ENCODE measurements at regions not wholly inside any gene's neighbourhood (a gene's known extent, or its start where the extent isn't known, plus 50 kb on each side); places are given as distances from the start of the nearest gene placed in this dataset.
A peak's percentile ranks its signal among the peaks of the same experiment; 100 is the strongest.

DNA sequence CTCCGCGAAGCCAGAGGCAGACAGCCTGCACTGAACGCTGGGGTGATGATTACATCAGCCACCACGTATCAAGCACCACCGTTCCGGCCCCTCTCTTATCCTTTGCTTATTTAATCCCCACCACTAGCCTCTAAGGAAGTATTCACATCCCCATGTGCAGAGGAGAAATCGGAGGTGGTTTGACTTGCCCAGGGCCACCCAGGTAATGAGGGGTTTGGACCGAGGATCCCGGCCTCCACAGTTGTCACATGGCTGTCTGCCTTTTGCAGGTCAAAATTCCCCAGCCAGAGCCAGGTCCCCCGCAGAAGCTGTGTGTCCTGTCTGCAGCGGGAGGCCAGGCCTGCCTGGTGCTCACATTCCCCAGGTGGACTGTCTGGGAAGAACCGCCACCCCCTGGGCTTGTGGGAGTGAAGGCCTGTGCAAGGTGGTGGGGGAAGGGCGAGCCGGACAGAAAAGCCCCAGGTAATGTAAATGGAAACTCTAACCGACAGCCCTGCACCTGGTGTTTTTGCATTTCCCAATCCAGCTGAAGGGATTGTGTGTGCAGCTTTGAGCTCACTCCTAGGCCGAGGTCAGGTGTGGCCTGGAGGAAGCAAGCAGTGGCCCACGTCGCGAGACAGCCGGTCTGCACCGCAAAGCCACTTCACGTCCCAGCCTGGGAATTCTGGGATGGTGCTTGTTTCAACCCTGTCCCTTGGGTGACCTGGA lies 108.5 kb upstream of the ID2 start:
- H3K4me1 ChIP-seq = peaks cover 11 to 25% (median 21%) of the 10 kb centered on the region in 4 donors
- H3K27ac ChIP-seq = no peak overlapping the region
- H3K9me3 ChIP-seq = no peaks in the 10 kb centered on the region
- WGBS, 5 donors = 91 to 96% (median 94%) methylated on average over 22 of the region's 22 CpGs
- no peak overlapping the region for H3K4me3 ChIP-seq
- no peaks in the 10 kb centered on the region for H3K36me3 ChIP-seq
- TF ChIP-seq, protein P1, sequence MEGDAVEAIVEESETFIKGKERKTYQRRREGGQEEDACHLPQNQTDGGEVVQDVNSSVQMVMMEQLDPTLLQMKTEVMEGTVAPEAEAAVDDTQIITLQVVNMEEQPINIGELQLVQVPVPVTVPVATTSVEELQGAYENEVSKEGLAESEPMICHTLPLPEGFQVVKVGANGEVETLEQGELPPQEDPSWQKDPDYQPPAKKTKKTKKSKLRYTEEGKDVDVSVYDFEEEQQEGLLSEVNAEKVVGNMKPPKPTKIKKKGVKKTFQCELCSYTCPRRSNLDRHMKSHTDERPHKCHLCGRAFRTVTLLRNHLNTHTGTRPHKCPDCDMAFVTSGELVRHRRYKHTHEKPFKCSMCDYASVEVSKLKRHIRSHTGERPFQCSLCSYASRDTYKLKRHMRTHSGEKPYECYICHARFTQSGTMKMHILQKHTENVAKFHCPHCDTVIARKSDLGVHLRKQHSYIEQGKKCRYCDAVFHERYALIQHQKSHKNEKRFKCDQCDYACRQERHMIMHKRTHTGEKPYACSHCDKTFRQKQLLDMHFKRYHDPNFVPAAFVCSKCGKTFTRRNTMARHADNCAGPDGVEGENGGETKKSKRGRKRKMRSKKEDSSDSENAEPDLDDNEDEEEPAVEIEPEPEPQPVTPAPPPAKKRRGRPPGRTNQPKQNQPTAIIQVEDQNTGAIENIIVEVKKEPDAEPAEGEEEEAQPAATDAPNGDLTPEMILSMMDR (IDR thresholded peaks at IDR 0.05) = no peak
- TF ChIP-seq POLR2A (IDR thresholded peaks at IDR 0.05) (no peak), EP300 (IDR thresholded peaks at IDR 0.05) (no peak), POLR2AphosphoS5 (IDR thresholded peaks at IDR 0.05) (no peak)
- no peaks in the 10 kb centered on the region for H3K27me3 ChIP-seq
- DNase-seq = peak; percentile 22 to 71
- intact Hi-C loops (cut with DNase I; ENCODE audit: low total_unique reads) = no loop called here

DNA sequence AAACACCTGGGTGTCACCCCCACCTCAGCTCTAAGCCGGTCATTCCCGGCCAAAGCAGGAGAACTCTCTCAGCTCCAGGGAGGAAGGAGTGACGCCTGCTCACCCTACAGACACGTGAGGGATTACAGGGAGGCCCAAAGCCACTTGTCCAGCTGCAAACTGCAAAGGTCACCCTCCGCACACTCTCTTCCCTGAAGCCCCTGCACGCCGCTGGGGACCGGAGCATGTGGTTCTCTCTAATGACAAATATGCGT lies 108.0 kb upstream of the ID2 start:
- H3K9me3 ChIP-seq = no peaks in the 10 kb centered on the region
- H3K36me3 ChIP-seq = no peaks in the 10 kb centered on the region
- intact Hi-C loops (cut with DNase I; ENCODE audit: low total_unique reads) = no loop called here
- no peaks in the 10 kb centered on the region for H3K27me3 ChIP-seq
- H3K27ac ChIP-seq = no peak overlapping the region
- no peak for TF ChIP-seq POLR2A (IDR thresholded peaks at IDR 0.05)
- H3K4me3 ChIP-seq = no peak overlapping the region
- DNase-seq = no peak
- 94 to 98% (median 95%) methylated on average over 8 to 9 of the region's 9 CpGs for WGBS, 5 donors
- peaks cover 11 to 25% (median 21%) of the 10 kb centered on the region in 4 donors for H3K4me1 ChIP-seq

DNA sequence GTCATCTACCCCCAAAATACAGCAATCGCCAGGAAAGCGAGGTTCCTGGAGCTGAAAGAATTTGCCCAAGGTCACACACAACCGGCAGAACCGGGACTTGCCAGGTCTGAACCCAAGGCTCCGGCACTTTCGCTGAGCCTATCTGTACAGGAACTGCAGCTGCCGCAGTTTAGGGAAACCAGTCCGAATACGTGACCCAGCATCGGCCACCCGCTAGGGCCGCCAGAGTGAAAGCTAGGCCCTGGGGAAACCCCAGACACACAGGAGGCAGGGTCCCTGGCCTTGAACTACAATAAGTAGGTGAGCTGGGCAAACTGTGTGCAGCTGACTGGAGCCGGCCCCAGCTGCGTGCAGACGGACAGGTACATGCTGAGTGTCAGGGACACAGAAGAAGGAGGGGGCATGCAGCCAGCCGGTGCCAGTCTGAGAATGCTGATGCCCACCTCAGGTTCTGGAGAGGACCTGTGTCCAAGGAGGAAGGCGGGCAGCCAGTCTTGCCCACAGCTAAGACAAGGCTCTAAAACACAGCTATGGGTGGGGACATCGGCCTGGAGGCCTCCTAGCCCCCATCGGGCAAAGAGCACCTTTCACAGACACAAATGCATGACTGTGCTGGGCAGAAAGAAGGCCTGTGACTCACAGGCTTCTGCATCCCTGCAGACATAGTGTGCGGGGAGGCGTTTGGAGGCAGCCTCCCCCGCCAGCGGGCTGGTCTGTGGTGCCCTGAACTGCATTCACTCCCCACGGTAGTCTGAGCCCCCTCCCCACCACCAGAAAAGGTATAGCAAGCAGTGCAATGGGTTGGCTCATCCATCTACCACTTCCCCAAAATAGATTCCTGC lies 107.4 kb upstream of the ID2 start:
- intact Hi-C loops (cut with DNase I; ENCODE audit: low total_unique reads) = no loop called here
- Histone ChIP-seq H3K9me3 (no peaks in the 10 kb centered on the region), H3K4me1 (peaks cover 11 to 25% (median 21%) of the 10 kb centered on the region in 4 donors), H3K4me3 (no peak overlapping the region), H3K36me3 (no peaks in the 10 kb centered on the region), H3K27ac (no peak overlapping the region), H3K27me3 (no peaks in the 10 kb centered on the region)
- peak; percentile 25 to 62 for DNase-seq
- 85 to 93% (median 92%) methylated on average over 24 of the region's 24 CpGs for WGBS, 5 donors
- TF ChIP-seq EP300 (IDR thresholded peaks at IDR 0.05) (no peak), POLR2AphosphoS5 (IDR thresholded peaks at IDR 0.05) (no peak), POLR2A (IDR thresholded peaks at IDR 0.05) (no peak)

DNA sequence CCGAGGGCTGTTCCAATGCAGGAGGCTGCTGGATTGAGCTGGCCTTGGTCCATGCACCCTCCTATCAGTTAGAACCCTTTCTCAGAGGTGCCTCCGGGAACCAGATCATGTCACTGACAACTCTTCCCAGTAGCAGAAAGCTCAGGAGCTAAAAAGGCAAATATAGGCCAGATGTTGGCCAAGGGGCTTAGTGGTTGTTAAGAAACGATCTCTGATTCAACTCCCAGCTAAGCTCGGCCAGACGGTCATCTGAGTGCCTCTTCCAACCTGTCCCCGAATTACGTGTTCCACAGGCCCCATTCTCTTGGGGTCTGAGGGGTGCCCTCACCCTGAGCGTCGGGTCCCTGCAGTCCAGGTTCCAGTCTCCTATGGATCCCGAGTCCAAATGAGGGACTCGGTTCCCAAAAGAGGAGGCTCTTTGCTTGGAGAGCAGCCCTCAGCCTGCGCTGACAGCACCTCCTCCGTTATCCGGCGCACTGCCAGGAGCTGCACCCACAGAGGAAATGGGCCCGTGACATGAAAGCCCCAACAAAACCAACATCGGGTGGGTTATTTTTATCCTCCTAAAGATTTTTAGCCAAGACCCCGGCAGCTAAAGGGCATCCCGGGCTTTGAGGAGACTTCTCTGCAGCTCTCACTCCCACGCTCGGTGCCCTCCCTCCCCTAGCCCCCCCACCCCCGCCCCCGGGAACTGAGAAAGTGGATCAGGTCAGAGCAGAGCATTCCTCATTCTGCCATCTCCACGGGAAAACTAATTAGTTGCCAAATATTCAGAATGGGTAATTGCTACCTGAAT lies 106.6 kb upstream of the ID2 start:
- Histone ChIP-seq H3K36me3 (no peaks in the 10 kb centered on the region), H3K4me3 (no peak overlapping the region), H3K9me3 (no peaks in the 10 kb centered on the region), H3K4me1 (peaks cover 11 to 25% (median 21%) of the 10 kb centered on the region in 4 donors), H3K27ac (no peak overlapping the region), H3K27me3 (no peaks in the 10 kb centered on the region)
- peak; percentile 32 to 58 for DNase-seq
- TF ChIP-seq, protein P1 (IDR thresholded peaks at IDR 0.05) = no peak
- TF ChIP-seq EP300 (IDR thresholded peaks at IDR 0.05) = no peak
- TF ChIP-seq POLR2A (IDR thresholded peaks at IDR 0.05) = no peak
- no peak for TF ChIP-seq POLR2AphosphoS5 (IDR thresholded peaks at IDR 0.05)
- whole genome bisulfite sequencing, 5 donors = 55 to 72% (median 61%) methylated on average over 23 to 24 of the region's 24 CpGs
- intact Hi-C loops (cut with DNase I; ENCODE audit: low total_unique reads) = no loop called here

DNA sequence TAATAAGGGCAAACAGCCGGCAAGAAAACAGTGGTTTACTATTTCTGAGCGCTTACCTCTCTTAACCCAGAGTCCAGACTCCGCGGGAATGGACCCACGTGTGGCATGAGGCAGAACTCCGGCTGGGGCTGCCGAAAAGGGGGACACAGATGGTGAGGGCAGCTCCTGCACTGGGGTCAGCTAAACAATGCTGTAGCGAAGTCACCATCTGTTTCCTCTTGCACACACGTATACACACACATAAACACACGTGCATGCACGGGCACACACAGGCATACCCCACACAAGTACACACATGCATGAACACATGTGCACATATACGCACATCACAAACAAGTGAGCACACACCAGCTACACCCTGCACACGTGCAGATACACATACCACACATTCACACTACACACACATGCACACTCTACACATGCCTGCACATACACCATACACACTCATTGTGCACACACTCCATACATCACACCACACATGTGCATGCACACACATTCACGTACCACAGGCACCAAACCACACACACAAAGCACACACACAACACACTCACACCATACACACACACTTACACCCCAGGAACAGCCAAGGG lies 105.9 kb upstream of the ID2 start:
- Histone ChIP-seq H3K27ac (no peak overlapping the region), H3K27me3 (no peaks in the 10 kb centered on the region), H3K4me1 (peaks cover 11 to 26% (median 21%) of the 10 kb centered on the region in 4 donors), H3K36me3 (no peaks in the 10 kb centered on the region), H3K4me3 (no peak overlapping the region), H3K9me3 (no peaks in the 10 kb centered on the region)
- TF ChIP-seq POLR2A (IDR thresholded peaks at IDR 0.05) = no peak
- TF ChIP-seq EP300 (IDR thresholded peaks at IDR 0.05) = no peak
- intact Hi-C loops (cut with DNase I; ENCODE audit: low total_unique reads) = no loop called here
- WGBS, 5 donors = 65 to 83% (median 79%) methylated on average over 12 to 14 of the region's 14 CpGs
- peak in 1 of 2 donors; percentile 17 for DNase-seq
